ENCODE measurements at regions not wholly inside any gene's neighbourhood (a gene's known extent, or its start where the extent isn't known, plus 50 kb on each side); places are given as distances from the start of the nearest gene placed in this dataset.

DNA sequence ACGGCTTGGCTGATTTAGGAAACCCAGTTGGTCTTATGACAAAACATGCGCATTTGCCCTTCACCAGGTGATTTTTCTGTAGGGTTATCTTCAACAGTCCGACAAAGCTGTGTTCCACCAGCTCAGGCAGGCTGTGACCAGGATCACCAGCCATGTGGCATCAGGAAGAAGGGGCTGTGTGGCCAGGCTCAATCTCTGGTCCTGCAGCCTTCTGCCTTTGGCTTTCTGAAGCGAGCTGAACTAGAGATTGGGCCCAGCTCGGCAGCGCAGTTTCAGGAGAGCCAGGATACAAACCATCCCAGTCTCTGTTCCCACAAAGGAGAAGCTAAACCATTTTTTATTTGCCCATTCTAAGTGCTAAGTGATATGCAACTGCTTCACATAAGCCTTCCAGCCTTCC is 282.3 kb downstream of the SOX11 start:
- H4K20me1 ChIP-seq (ENCODE audit: insufficient read depth) = no peaks in the 10 kb centered on the region
- H3F3A ChIP-seq (ENCODE audit: insufficient read depth, low read depth) = no peaks in the 10 kb centered on the region
- ChIA-PET POLR2A (ENCODE audit: unreplicated experiment) (no interaction called here), CTCF (no interaction called here)
- H3K36me3 ChIP-seq (ENCODE audit: low read depth) = no peaks in the 10 kb centered on the region
- no peaks in the 10 kb centered on the region for H3K4me1 ChIP-seq (replicated peaks; ENCODE audit: insufficient read depth)
- H3K27me3 ChIP-seq (ENCODE audit: insufficient read depth, low read depth) = peaks cover 38% of the 10 kb centered on the region
- H3K27ac ChIP-seq = no peak overlapping the region
- H3K4me2 ChIP-seq = no peak overlapping the region
- no peak overlapping the region for H3K4me3 ChIP-seq
- no peak for DNase-seq
- no peaks in the 10 kb centered on the region for H3K9me2 ChIP-seq (ENCODE audit: insufficient read depth)
- intact Hi-C loops (cut with micrococcal nuclease; ENCODE audit: unreplicated experiment) = no loop called here
- TF ChIP-seq EZH2 (IDR thresholded peaks at IDR 0.05; ENCODE audit: low read depth) = no peak
- no peak for TF ChIP-seq CTCF (conservative IDR thresholded peaks at IDR 0.05)
- BruUV-seq (replicated peaks) = no TSS peak
- H2AFZ ChIP-seq = no peak overlapping the region
- H3K79me2 ChIP-seq (ENCODE audit: low read depth) = no peaks in the 10 kb centered on the region
- H3K9me3 ChIP-seq (ENCODE audit: insufficient read depth, low read depth) = no peaks in the 10 kb centered on the region

GRCh38 chr2:5975401-5975800 is 283.2 kb downstream of the SOX11 start:
- Histone ChIP-seq H3K4me3 (no peak overlapping the region), H3K4me1 (replicated peaks; ENCODE audit: insufficient read depth) (no peaks in the 10 kb centered on the region), H3K4me2 (no peak overlapping the region), H3K79me2 (ENCODE audit: low read depth) (no peaks in the 10 kb centered on the region), H2AFZ (no peak overlapping the region), H3K9me2 (ENCODE audit: insufficient read depth) (no peaks in the 10 kb centered on the region), H3K27me3 (ENCODE audit: insufficient read depth, low read depth) (peaks cover 46% of the 10 kb centered on the region), H3K27ac (no peak overlapping the region), H3K9me3 (ENCODE audit: insufficient read depth, low read depth) (no peaks in the 10 kb centered on the region), H3F3A (ENCODE audit: insufficient read depth, low read depth) (no peaks in the 10 kb centered on the region), H4K20me1 (ENCODE audit: insufficient read depth) (no peaks in the 10 kb centered on the region), H3K36me3 (ENCODE audit: low read depth) (no peaks in the 10 kb centered on the region)
- ChIA-PET POLR2A (ENCODE audit: unreplicated experiment) (no interaction called here), CTCF (no interaction called here)
- intact Hi-C loops (cut with micrococcal nuclease; ENCODE audit: unreplicated experiment) = no loop called here
- no TSS peak for BruUV-seq (replicated peaks)
- DNase-seq = no peak
- TF ChIP-seq EZH2 (IDR thresholded peaks at IDR 0.05; ENCODE audit: low read depth) = no peak
- no peak for TF ChIP-seq CTCF (conservative IDR thresholded peaks at IDR 0.05)

- no peak for DNase-seq
- Histone ChIP-seq H3K27me3 (ENCODE audit: insufficient read depth, low read depth) (peaks cover 58% of the 10 kb centered on the region), H3K79me2 (ENCODE audit: low read depth) (no peaks in the 10 kb centered on the region), H3K27ac (no peak overlapping the region), H3K4me3 (no peak overlapping the region), H3K4me1 (replicated peaks; ENCODE audit: insufficient read depth) (no peaks in the 10 kb centered on the region), H3F3A (ENCODE audit: insufficient read depth, low read depth) (no peaks in the 10 kb centered on the region), H3K9me3 (ENCODE audit: insufficient read depth, low read depth) (no peaks in the 10 kb centered on the region), H2AFZ (no peak overlapping the region), H3K36me3 (ENCODE audit: low read depth) (no peaks in the 10 kb centered on the region), H4K20me1 (ENCODE audit: insufficient read depth) (no peaks in the 10 kb centered on the region), H3K9me2 (ENCODE audit: insufficient read depth) (no peaks in the 10 kb centered on the region), H3K4me2 (no peak overlapping the region)
- CTCF ChIA-PET = no interaction called here
- POLR2A ChIA-PET (ENCODE audit: unreplicated experiment) = no interaction called here
- TF ChIP-seq CTCF (conservative IDR thresholded peaks at IDR 0.05) (no peak), EZH2 (IDR thresholded peaks at IDR 0.05; ENCODE audit: low read depth) (no peak)
- no TSS peak for BruUV-seq (replicated peaks)
- intact Hi-C loops (cut with micrococcal nuclease; ENCODE audit: unreplicated experiment) = no loop called here
Measured at GRCh38 chr2:5976531-5977065, 284.4 kb downstream of the SOX11 start.

All from PC-9 (cell line).